Parathyroid adenoma (tissue), 2 donors: ENCODE measurements at regions not wholly inside any gene's neighbourhood (a gene's known extent, or its start where the extent isn't known, plus 50 kb on each side); places are given as distances from the start of the nearest gene placed in this dataset.

Experiments used
- H2AFZ ChIP-seq: fragments of 300-600 bp; sonication (generic); one replicate; pipeline ENCODE4 v1.7.0; 2017; ENCODE audit warnings: antibody characterized with exemption, mild to moderate bottlenecking
- H3K27ac ChIP-seq: fragments of 300-600 bp; sonication (generic); one replicate; pipeline ENCODE4 v1.7.0; 2017
- H3K27me3 ChIP-seq: fragments of 300-600 bp; sonication (generic); one replicate; pipeline ENCODE4 v1.7.0; 2017; ENCODE audit warnings: low read length; ENCODE audit not compliant: control insufficient read depth, insufficient read depth
- H3K36me3 ChIP-seq: fragments of 300-600 bp; sonication (generic); one replicate; pipeline ENCODE4 v1.7.0; 2017; ENCODE audit warnings: low read length; ENCODE audit not compliant: control insufficient read depth, insufficient read depth
- H3K4me1 ChIP-seq: fragments of 300-600 bp; sonication (generic); one replicate; pipeline ENCODE4 v1.7.0; 2017; ENCODE audit warnings: control low read depth
- H3K4me2 ChIP-seq: fragments of 300-600 bp; sonication (generic); one replicate; pipeline ENCODE4 v1.7.0; 2017; ENCODE audit warnings: low read length
- H3K4me3 ChIP-seq: fragments of 300-600 bp; sonication (generic); one replicate; pipeline ENCODE4 v1.7.0; 2017; ENCODE audit warnings: low read depth, low read length
- H3K79me2 ChIP-seq: fragments of 300-600 bp; sonication (generic); one replicate; pipeline ENCODE4 v1.7.0; 2017; ENCODE audit warnings: control low read depth
- H3K9ac ChIP-seq: fragments of 300-600 bp; sonication (generic); one replicate; pipeline ENCODE4 v1.7.0; 2017; ENCODE audit warnings: mild to moderate bottlenecking
- H3K9me3 ChIP-seq: fragments of 300-600 bp; sonication (generic); one replicate; pipeline ENCODE4 v1.7.0; 2017; ENCODE audit warnings: low read length; ENCODE audit not compliant: control insufficient read depth
- TF ChIP-seq, protein P1 (sequence below): fragments of 300-600 bp; sonication (generic); IDR thresholded peaks from one replicate; pipeline ENCODE4 v1.7.0; 2017; ENCODE audit warnings: antibody characterized with exemption, mild to moderate bottlenecking
- donor health status: primary hyperparathyroidism.

DNA sequence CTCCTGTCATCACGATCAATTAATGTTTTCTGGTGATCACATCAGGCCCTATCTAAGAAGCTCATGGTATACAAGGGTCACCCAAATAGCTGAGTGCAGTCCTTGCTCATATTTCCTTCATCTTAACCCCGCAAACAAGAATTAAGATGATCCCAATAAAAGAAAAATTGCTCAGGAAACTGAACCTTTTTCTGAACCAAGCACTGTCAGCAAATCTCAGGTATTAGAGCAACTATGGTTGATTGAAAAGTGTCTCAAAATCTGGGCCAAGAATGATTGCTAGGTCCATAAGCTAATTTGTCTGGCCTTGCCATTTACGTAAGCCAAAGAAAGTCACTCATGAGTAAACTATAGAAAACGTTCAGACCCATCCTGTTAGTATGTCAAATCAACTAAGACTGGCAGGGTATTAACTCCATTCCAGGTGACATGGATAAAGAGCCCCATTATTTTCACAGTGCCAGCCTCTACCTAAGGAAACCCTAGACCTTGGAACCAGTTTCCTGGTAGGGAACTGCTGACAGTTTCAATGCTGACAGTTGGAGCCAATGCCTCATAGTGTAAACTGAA is 209.3 kb downstream of the DEPDC1B start:
- H2AFZ ChIP-seq = no peak overlapping the region
- no peaks in the 10 kb centered on the region for H3K79me2 ChIP-seq
- no peak overlapping the region for H3K4me3 ChIP-seq
- H3K4me1 ChIP-seq = no peaks in the 10 kb centered on the region
- H3K27ac ChIP-seq = no peak overlapping the region
- no peaks in the 10 kb centered on the region for H3K9me3 ChIP-seq
- no peak overlapping the region for H3K9ac ChIP-seq
- H3K27me3 ChIP-seq = no peaks in the 10 kb centered on the region
- H3K4me2 ChIP-seq = no peak overlapping the region
- TF ChIP-seq, protein P1, sequence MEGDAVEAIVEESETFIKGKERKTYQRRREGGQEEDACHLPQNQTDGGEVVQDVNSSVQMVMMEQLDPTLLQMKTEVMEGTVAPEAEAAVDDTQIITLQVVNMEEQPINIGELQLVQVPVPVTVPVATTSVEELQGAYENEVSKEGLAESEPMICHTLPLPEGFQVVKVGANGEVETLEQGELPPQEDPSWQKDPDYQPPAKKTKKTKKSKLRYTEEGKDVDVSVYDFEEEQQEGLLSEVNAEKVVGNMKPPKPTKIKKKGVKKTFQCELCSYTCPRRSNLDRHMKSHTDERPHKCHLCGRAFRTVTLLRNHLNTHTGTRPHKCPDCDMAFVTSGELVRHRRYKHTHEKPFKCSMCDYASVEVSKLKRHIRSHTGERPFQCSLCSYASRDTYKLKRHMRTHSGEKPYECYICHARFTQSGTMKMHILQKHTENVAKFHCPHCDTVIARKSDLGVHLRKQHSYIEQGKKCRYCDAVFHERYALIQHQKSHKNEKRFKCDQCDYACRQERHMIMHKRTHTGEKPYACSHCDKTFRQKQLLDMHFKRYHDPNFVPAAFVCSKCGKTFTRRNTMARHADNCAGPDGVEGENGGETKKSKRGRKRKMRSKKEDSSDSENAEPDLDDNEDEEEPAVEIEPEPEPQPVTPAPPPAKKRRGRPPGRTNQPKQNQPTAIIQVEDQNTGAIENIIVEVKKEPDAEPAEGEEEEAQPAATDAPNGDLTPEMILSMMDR = no peak
- no peaks in the 10 kb centered on the region for H3K36me3 ChIP-seq

DNA sequence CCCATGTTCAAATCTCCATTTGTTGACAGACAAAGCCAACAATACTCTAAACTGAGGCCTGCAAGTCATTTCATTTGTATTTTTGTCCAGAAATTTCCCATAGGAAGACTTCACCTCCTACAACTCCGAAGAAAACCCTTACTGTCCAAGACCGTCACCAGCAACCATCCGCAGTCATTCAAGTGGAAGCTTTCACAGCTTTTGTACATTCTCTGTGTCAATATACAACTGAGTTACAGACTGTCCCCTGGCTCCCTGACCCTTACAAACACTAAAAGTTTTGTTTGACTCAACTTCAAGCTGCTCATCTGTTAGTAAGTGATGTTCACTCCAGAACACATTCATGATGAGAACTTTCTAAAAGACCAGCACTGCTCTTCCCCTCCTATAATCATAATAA is 210.1 kb downstream of the DEPDC1B start:
- TF ChIP-seq, protein P1 = no peak
- Histone ChIP-seq H3K4me2 (no peak overlapping the region), H3K9ac (no peak overlapping the region), H3K9me3 (no peaks in the 10 kb centered on the region), H3K4me3 (no peak overlapping the region), H3K27me3 (no peaks in the 10 kb centered on the region), H3K27ac (no peak overlapping the region), H3K36me3 (no peaks in the 10 kb centered on the region), H3K79me2 (no peaks in the 10 kb centered on the region), H2AFZ (no peak overlapping the region), H3K4me1 (no peaks in the 10 kb centered on the region)

DNA sequence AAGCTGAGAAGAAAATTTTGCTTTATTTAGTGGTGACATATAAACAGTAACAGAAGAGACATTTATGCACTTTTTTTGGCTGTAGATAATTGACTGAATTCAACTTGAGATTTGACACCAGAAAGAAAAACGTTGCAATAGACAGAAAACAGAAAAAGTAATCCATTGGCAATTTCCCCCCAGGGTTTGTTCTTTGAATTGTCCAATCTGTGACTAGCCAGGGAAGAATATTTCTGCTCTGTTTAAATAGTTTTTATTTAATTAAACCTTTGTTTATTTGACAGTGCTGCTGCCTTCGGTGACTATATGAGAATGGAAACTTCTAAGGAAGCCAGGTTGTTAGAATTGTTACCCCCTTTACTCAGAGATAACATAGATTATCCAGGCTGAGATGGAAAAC is 210.6 kb downstream of the DEPDC1B start:
- Histone ChIP-seq H3K4me1 (no peaks in the 10 kb centered on the region), H3K4me3 (no peak overlapping the region), H3K4me2 (no peak overlapping the region), H3K79me2 (no peaks in the 10 kb centered on the region), H3K27ac (no peak overlapping the region), H3K9ac (no peak overlapping the region), H3K36me3 (no peaks in the 10 kb centered on the region), H3K9me3 (no peaks in the 10 kb centered on the region), H2AFZ (no peak overlapping the region), H3K27me3 (no peaks in the 10 kb centered on the region)
- TF ChIP-seq, protein P1 = no peak

DNA sequence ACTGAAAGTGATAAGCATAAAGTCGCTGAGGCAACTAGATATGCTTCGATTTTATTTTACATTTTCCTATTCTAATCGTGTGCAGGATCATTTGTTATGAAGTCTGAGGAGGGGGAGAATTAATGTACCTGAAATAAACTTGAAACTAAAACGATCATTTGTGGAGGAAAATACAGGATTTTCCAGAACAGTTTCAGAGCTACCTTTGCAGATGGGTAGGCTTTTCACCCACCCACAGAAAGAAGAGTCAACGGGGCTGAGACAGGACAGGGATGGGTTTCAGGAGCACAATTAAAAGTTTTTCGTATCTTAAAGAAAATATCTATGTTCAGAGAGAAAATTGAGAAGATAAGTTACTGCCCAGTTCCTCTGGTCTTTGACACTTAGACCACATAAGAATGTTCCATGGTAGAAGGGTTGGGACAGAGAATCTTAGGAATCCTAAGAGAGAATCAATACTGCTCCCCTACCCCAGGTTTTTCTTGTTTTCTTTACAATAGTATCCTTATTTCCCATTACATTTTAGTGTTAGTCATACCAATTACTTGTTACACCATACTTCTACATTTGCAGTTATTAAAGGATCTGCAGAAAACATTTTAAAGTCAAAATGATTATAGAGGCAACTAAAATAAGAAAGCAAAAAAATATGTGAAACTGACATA is 211.4 kb downstream of the DEPDC1B start:
- no peaks in the 10 kb centered on the region for H3K79me2 ChIP-seq
- peak overlapping the region; percentile 23 for H3K4me3 ChIP-seq
- H3K36me3 ChIP-seq = no peaks in the 10 kb centered on the region
- TF ChIP-seq, protein P1 = no peak
- H3K9ac ChIP-seq = no peak overlapping the region
- H3K4me2 ChIP-seq = peak overlapping the region; percentile 47
- H2AFZ ChIP-seq = no peak overlapping the region
- no peak overlapping the region for H3K27ac ChIP-seq
- H3K27me3 ChIP-seq = no peaks in the 10 kb centered on the region
- H3K9me3 ChIP-seq = no peaks in the 10 kb centered on the region
- no peaks in the 10 kb centered on the region for H3K4me1 ChIP-seq
